ENCODE measurements at regions not wholly inside any gene's neighbourhood (a gene's known extent, or its start where the extent isn't known, plus 50 kb on each side); places are given as distances from the start of the nearest gene placed in this dataset.
"Not testable (repeated sequence)": the region's sequence is repeated elsewhere in the genome, so short reads cannot be mapped to it uniquely, and the experiment has no call there.

DNA sequence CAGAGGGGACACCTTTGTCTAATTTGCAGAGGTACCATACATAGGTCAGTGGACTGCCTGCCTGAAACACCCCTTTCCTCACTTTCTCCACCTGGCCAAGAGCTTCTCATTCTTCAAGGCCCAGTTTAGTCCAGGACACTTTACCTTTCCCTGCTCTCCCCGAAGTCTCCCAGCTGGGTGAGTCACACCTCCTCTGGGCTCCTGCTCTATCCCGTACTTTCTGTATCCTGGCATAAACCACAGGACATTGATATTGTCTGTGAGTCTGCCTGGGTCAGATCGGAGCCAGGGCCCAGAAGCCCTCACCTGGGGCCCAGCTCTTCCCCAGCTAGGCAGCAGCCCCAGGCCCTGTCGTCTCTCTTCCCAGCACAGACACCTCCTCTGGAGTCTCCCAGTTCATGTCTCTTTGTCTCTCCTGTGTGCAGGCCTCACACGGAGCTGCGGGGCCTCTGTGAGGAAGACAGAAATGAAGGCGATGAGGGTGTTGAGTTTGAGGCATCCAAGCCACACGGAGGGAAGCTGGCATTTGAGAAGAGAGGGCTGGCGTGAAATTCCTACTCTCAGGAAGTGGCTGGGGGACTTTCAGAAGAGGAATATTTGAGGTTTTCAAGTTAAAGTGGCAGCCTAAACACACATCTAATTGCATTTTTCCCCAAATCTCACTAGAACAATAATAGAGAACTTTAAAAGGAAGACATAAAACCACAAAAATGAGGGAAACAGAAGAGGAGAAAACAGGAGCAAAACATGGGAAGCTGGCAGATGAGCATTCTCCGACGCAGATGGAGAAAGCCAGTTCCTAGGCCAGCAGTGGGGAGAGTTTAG lies 79.6 kb upstream of the LAPTM4A start:
- DNase-seq (ENCODE audit: low read depth in 2 of 2): peak; percentile 61 to 67

DNA sequence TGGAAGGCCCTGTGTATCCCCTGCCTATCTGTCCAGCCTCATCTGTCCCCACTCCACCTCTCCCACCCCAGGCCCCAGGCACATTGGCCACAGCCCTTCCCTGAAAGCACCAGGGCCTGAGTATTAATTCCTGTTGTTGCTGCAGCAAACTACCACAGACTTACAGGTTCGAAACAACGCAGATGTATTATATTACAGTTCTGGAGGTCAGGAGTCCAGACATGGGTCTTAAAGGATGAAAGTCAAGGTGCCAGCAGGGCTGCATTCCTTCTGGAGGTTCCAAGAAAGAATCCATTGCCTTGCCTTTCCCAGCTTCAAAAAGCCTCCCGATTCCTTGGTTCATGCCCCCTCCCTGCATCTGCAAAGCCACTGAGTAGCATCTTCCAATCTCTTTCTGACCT lies 78.7 kb upstream of the LAPTM4A start:
- no peak for DNase-seq (ENCODE audit: low read depth in 2 of 2)

DNA sequence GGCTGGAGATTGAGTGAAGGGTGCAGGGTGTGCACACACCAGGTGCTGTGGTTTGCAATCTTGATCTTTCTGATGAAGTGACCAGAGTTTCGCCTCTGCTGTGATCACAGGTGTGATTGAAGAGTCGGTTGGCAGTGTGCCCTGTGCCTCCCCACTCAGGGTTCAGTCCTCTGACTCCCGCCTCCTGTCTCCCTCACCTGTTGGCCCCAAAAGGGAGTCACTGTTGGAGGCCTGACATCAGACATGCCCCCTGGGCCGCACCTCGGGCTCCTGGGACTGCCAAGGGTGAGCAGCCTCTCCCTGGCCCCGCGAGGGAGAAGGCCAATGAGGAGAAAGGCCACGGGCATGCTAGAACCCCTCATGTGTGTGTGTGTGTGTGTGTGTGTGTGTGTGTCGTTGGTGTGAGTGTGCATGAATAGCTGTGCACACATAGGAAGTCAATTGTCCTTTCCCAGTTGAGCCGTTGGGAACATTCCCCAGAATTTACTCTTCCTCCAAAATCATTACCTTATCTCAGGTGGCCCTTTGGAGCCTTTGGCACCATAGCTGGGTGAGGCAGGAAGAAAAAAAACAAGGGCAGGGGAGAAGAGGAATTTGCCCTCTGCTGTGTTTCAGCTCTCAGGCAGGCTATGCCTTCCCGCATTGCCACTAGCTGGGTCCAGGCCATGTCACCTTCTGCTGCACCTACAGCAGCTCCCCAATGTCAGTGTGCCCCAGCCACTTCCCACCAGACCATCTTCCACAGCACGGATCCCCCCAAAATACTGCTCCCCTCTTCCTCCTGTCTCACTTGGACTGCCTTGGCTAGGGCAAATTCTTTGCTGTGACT lies 78.1 kb upstream of the LAPTM4A start:
- no peak for DNase-seq (ENCODE audit: low read depth in 2 of 2)

DNA sequence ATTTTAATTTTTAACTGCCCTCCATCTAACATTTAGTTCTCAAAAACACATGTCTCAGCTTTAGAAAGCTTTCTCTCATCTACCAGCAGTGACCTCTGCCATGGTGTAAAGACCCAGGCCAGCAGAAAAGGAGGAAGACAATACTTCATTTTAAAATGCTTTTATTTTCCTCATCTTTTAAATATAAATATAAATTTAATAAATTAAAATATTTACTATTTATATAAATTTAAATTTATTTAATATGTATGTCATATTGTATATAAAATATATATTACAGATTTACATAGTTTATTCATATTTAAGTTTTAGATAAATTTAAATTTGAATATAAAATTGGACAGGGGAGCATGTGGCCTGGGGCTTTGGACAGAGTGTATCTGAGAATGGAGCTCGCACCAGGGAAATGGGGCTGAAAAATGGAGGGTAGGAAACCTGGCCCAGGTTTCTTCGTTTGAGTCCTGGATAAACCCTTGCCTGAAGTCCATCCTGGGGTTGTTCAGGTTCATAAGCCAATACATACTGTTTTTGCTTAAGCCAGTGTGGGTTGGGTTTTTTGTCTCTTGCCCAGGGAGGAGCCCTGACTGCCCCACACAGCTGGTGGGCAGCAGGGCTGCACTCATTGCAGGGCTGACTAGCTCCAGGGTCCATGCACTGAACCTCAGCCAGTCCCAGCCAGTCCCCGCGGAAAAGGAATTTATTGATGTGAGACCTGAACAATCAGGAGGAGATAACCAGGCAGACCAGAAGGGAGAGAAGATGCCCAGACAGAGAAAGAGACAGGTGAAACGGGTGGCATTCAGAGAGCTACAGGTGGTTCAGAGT lies 77.3 kb upstream of the LAPTM4A start:
- DNase-seq (ENCODE audit: low read depth in 2 of 2): no peak

DNA sequence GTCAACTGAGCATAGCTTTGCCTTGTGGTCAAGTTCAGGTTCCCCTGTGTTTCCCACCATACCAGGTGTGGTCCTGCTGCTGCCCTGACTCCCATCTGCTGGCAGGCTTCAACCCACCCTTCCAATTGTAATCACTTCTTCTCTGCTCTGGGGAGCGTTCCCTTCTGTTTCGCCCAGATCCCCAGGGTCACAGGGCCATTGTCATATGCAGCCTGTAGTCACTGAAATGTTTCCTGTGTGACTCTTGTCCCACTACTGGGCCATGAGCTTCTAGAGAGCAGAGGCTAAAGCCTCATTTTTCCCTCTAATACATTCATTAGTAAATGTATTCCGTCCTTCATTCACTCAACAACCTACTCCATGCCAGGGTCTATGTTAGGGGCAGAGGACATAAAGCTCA lies 75.0 kb upstream of the LAPTM4A start:
- DNase-seq (ENCODE audit: low read depth in 2 of 2): no peak

DNA sequence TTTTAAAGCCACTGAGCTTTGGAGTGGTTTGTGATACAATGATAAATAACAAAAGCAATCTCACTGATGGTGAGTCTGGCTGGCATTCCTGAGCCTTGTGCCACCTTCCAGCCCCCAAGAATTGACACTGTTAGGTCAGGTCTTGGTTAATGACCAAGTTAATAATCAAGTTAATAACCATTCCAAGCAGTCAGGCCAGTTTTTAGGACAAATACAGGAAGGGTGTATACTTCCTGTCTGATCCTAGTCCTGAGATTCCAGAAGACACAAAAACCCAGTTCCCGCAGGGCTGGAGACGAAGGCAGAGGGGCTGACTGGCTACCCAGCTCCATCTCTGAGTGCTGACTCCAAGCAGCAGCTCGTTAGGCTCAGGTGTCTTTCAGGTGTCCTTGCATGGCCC lies 74.6 kb upstream of the LAPTM4A start:
- DNase-seq (ENCODE audit: low read depth in 2 of 2): no peak

DNA sequence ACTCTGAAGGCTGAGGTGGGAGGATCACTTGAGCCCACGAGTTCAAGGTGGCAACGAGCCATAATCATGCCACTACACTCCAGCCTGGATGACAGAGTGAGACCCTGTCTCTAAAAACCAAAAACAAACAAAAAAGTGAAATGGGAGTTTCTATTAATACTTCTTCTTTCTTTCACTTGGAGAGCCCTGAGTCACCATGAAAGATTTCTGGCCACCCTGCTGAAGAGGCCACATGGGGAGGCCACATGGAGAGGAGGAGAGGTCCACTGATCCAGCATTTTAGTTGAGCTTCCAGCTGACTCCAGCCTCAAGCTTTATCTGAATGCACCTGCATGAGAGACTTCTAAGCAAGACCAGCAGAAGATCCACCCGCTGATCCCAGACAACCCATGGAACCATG lies 74.2 kb upstream of the LAPTM4A start:
- DNase-seq (ENCODE audit: low read depth in 2 of 2): no peak

DNA sequence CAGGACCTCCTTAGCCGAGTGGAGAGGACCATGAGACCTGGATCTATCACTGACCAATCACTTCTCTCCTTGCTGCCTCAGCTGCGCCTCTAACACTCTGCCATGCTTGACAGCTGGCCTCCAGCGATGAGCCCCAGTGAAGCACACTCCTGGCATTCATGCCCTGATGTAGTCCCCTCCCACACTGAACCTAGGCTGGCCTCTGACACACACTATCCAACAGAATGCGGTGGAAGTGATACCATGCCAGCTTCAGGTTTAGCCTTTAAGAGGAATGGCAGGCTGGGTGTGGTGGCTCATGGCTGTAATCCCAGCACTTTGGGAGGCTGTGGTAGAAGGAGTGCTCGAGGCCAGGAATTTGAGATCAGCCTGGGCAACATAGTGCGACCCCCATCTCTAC lies 73.7 kb upstream of the LAPTM4A start:
- no peak for DNase-seq (ENCODE audit: low read depth in 2 of 2)

DNA sequence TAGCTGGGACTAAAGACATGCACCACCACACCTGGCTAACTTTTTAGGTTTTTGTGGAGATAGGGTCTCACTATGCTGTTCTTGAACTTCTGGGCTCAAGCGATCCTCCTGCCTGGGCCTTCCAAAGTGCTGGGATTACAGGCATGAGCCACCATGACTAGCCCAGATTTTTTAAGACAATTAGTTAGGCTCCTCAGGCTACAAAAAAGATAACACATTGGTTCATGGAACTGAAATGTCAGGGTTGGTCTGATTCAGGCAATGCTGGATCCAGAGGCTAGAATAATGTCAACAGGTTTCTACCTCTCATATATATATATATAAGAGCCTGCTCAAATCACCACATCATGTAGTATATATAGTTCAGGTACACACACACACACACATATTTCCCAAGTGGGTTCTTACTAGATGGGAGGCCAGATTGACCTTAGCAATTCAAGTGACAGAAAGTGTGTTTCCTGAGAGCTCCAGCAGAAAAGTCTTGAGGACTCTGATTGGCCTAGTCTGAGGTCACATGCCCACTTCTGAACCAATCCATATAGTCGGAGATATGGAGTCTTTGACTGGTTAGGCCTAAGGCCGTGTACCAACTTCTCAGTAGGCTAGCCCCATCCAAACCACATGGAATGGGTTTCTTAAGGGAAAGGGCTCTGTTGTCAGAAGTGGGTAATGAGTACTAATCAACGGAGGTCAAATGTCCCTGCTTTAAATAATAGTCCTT lies 72.6 kb upstream of the LAPTM4A start:
- DNase-seq (ENCODE audit: low read depth in 2 of 2): no peak

DNA sequence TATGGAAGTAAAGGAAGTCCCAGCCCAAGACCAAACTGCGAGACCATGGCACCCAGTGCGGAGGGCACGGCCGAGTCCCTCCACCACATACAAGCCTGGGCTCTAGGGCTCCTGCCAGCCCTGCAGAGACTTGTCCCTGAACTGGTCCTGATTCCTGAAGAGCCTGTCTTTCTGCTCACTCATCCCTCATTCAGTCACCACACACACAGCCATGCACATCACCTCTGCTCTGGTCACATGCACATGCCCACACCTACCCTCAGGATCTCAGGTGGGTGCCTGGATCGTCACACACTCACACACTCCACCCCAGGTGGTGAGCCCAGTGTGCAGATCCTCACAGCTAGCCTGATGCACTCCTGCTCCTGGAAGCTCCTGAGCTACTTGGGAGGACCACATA lies 71.4 kb upstream of the LAPTM4A start:
- DNase-seq (ENCODE audit: low read depth in 2 of 2): no peak

DNA sequence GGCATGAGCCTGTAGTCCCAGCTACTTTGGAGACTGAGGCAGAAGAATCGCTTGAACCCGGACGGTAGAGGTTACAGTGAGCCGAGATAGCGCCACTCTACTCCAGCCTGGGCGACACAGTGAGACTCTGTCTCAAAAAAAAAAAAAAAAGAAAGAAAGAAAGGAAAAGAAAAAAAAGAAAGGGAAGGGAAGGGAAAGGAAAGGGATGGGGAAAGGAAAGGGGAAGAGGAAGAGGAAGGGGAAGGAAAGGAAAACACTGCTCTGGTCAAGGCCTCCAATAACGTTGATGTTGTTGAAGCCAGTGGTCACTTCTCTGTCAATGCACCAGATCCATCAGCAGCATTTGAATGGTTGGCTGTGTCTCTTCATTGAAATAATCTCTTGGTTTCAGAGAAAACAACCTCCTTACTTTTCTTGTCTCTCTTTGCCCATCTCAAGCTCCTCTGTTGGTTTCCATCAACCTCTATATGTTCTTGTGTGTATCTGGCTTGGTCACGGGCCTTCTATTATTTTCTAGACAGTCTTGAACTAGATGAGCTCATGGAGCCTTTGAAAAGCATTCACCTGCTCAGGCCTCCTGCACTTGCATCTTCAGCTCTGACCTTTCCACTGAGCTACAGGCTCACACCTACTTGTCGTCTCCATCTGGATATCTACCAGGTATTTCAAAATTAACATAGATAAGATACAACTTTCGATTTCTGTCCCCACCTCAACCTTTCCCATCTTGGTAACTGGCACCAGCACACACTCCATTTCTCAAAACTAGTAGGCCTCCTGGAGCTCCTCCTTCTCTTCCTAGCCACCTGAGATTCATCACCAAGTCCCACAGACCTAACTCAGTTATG lies 69.4 kb upstream of the LAPTM4A start:
- DNase-seq (ENCODE audit: low read depth in 2 of 2): no peak

DNA sequence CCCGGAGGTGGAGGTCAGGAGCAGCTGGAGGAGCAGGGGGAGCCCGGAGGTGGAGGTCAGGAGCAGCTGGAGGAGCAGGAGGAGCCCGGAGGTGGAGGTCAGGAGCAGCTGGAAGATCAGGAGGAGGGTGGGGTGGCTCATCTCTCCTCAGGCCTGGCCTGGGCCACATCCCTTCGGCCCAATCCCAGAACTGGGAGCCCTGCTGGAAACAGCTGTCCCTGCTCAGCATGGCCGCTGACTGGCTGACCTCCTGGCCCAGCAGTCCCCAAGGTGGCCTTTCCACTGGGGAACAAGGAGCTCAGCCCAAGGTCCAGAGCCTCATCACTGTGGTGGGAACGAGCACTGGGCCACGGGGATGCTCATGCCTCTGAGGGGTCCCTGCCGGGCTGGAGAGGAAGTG lies 66.6 kb upstream of the LAPTM4A start:
- no peak for DNase-seq (ENCODE audit: low read depth in 2 of 2)

DNA sequence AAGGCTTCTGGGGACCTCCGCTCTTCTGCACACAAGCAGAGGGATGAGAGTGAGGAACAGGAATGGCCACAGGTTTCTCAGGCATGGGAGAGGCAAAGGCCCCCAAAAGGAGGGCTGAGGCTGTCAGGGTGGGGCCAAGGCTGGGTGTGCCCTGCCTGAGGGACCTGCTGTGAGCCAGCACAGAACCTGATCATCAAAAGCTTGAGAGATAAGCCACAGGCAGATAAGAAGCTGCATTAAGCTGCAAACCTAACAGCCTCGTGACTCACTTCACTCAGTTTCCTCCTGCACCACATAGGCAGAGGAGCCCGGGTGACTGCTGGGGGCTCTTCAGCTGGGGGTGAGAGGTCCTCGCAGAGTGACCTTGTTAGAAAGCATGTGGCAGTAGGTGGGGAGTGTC lies 64.5 kb upstream of the LAPTM4A start:
- no peak for DNase-seq (ENCODE audit: low read depth in 2 of 2)

DNA sequence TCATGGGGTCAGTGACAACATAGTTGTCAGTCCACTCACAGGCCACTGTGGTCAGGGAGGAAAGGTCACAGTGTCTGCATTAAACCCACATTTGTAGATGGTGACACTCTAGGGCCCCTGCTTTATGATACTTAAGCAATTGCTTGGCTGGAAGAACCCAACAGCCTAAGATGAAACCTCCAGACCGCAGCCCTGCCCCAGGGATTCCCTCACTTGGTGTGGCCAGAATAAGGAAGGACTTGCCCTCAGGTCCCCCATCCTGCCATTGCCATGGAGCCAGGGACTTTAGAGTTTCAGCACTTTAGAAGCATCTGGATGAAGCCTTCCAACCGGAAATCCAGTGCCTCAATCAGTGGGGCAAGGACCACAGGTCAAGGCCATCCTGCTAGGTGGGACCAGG lies 63.9 kb upstream of the LAPTM4A start:
- DNase-seq (ENCODE audit: low read depth in 2 of 2): no peak

DNA sequence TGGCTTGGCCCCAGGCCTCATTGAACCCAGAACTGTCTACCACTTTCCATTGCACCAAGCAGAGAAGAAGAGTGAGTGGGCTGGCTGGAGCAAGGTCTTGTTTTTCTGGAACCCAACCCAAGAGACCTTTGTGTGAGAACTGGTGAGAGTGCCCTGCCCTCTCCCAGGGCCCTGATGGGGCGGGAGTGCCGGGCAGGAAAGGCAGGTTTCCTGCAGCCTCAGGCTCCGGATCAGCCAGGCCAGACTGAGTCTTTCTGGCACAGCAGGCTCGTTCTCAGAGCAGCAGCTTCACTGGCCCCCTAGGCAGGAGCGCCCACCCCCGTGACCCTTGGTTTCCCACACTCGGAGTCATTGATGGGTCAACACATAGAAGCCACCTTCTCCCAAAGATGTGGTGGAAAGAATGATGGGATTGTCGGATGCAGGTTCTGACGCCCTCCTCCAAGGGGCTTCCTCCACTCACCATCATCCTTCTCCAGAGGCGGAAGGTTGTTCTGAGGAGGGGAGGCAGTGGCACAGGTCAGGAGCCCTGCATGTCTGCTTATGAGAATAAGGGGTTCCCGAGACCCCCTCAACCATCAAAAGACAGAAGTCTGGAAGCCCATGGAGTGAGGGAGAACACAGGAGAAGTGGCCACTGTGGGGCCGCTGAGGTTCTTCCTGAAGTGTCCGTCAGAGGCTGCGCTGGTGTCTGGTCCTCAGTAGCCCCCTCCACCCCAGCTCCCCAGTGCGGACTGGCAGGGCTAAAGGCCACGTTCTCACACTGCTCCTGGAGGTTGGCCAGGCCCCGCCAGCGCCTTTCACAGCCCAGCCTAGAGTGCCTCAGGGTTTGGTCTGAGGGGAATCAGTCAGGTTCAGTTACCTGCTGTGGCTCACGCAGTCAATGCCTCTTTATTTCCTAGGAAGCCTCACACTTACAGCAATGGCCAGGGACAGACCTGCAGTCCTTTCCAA lies 62.8 kb upstream of the LAPTM4A start:
- no peak for DNase-seq (ENCODE audit: low read depth in 2 of 2)

DNA sequence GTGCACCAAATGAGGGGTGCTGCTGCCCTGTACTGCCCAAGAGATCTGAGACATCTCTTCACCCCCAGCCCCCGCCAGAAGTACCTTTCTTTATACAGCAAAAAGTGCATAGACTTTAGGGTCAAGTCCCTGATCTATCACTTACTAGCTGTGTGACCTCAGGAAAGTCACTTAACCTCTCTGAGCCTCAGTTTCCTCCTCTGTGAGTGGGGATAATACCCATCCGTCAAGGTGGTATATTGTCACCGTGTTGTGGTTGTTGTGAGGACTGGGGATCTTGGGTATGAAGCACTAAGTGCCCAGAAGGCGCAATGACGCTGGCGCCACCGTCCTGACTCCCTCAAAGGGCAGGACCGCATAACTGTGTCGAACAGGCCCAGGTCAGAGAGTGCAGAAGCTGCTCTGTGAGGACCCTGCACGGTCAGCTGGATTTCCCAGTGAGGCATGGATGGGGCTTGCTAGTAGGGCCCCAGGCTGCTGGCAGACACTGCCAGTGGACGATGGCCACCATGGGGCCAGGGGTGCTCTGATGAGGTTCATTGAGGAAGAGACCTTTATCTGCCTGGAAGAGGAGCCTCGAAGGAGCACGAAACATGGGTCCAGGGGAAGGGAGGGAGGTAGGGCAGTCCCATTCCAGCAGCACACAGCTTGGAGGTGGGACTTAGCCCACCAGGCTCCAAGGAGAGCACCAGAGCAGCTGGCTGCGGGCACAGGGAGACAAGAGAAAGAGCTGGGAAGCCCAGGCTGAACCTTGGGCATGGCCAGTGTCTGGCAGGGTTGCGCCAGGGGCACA lies 61.8 kb upstream of the LAPTM4A start:
- DNase-seq (ENCODE audit: low read depth in 2 of 2): no peak

DNA sequence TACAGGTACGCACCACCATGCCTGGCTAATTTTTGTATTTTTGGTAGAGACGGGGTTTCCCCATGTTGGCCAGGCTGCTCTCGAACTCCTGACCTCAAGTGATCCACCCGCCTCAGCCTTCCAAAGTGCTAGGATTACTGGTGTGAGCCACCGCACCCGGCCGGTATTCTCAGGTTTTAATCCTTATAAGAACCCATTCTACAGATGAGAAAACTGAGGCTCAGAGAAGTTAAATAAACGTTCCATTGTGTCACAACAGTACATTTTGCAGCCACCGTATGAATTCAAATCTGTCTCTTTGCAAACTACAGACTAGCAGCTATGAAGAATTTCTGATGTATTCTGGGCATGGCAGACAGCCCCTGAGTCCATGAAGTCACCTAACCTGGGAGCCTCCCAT lies 60.9 kb upstream of the LAPTM4A start:
- DNase-seq (ENCODE audit: low read depth in 2 of 2): not testable (repeated sequence)

DNA sequence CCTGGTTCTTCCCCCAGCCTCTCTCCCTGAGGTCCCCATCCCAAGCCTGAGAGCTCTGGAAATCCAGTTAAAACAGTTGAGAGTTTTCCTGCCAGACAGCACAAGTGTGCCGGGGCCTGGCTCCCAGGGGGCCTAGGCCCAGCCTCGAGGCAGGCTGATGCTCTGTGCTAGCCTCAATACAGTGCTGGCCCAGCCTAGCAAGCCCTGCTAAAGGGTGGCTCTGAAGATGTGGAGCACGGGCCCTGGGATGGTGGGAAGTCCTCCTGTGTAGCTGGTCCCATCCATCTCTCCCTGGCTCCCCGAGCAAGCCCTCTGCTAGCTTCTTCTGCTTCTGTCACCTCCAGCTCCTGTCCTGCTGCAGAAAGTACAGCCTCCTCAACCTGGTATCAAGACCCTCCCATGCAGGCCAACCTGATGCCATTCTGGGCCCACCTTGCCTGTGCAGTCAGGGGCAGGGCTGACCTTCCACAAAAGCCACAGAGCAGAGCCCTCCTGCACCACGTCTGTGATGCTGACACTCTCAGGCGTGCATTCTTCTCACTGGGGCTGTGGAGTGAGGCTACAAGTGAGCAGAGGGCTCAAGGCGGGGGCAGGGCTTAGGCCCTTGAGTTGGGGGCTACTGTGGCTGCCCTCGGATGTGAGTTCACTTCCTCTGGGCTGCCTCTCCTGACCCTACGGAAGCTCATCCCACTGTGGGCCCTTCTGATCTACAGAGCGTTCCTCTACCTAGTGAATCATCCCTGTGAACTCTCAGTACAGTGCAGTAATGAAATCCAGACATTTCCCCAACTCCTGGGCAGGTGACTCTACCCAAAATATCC lies 60.1 kb upstream of the LAPTM4A start:
- no peak for DNase-seq (ENCODE audit: low read depth in 2 of 2)
